ENCODE measurements at regions not wholly inside any gene's neighbourhood (a gene's known extent, or its start where the extent isn't known, plus 50 kb on each side); places are given as distances from the start of the nearest gene placed in this dataset.

DNA sequence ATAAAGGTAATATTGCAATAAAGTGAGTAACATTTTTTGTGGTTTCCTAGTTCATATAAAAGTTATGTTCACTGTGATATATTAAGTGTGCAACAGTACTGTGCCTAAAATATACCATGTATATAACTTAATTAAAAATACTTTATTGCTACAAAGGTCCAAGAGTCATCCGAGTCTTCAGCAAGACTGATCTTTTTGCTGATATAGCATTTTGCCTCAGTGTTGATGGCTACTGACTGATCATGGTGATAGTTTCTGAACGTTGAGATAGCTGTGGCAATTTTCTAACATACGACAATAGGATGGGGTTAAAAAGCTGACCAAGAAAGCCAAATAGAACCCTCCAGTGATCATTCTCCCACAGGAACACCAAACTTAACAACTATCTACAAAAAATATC, 1302.7 kb downstream of the TECRL start:
- ChIA-PET POLR2A (no interaction called here), CTCF (no interaction called here)
- in situ Hi-C loops (cut with HindIII; ENCODE audit: low pct_unique_long_range_greater_than_20kb, low sequenced_read_pairs) (no loop called here), intact Hi-C loops (cut with micrococcal nuclease; ENCODE audit: unreplicated experiment) (no loop called here)
- H3K4me3 ChIP-seq (ENCODE audit: low read depth in 2 of 2, low read length in 2 of 2), result no peak overlapping the region
- H3K4me1 ChIP-seq (ENCODE audit: control insufficient read depth, insufficient read depth, low read length), result no peaks in the 10 kb centered on the region
- ATAC-seq (no peak), DNase-seq (ENCODE audit: low read depth, low spot score) (no peak)
- BruUV-seq (replicated peaks), result no TSS peak
- no peak for TF ChIP-seq CTCF (IDR thresholded peaks at IDR 0.05)
- TF ChIP-seq TCF7L2 (IDR thresholded peaks at IDR 0.05; ENCODE audit: low read depth, low read length), result no peak
- TF ChIP-seq REST (IDR thresholded peaks at IDR 0.05; ENCODE audit: insufficient read depth in 1 of 2, low read depth in 2 of 2, low read length in 1 of 2), result no peak
- TF ChIP-seq POLR2AphosphoS5 (IDR thresholded peaks at IDR 0.05; ENCODE audit: low read depth, low read length), result no peak
- TF ChIP-seq SIN3A (IDR thresholded peaks at IDR 0.05; ENCODE audit: borderline replicate concordance, insufficient read depth, low read depth, low read length), result no peak
- no peaks in the 10 kb centered on the region for H3K27me3 ChIP-seq (ENCODE audit: control insufficient read depth, insufficient read depth, low read length)
- no peaks in the 10 kb centered on the region for H3K36me3 ChIP-seq (ENCODE audit: control insufficient read depth, insufficient read depth, low read length)
- no peak overlapping the region for H3K27ac ChIP-seq (ENCODE audit: low read length)
- no peaks in the 10 kb centered on the region for H3K9me3 ChIP-seq (ENCODE audit: control insufficient read depth, insufficient read depth, low read depth, low read length)

- CTCF ChIA-PET, result no interaction called here
- POLR2A ChIA-PET, result no interaction called here
- no peak for ATAC-seq
These were observed 1303.4 kb downstream of the TECRL start for GRCh38 chr4:63105839-63106238.

More at GRCh38 chr4:63105839-63106238, 1303.4 kb downstream of the TECRL start:
- no TSS peak for BruUV-seq (replicated peaks)
- Histone ChIP-seq H3K36me3 (ENCODE audit: control insufficient read depth, insufficient read depth, low read length) (no peaks in the 10 kb centered on the region), H3K27ac (ENCODE audit: low read length) (no peak overlapping the region), H3K9me3 (ENCODE audit: control insufficient read depth, insufficient read depth, low read depth, low read length) (no peaks in the 10 kb centered on the region), H3K4me3 (ENCODE audit: low read depth in 2 of 2, low read length in 2 of 2) (no peak overlapping the region), H3K4me1 (ENCODE audit: control insufficient read depth, insufficient read depth, low read length) (no peaks in the 10 kb centered on the region), H3K27me3 (ENCODE audit: control insufficient read depth, insufficient read depth, low read length) (no peaks in the 10 kb centered on the region)
- in situ Hi-C loops (cut with HindIII; ENCODE audit: low pct_unique_long_range_greater_than_20kb, low sequenced_read_pairs), result no loop called here
- no peak for DNase-seq (ENCODE audit: low read depth, low spot score)
- intact Hi-C loops (cut with micrococcal nuclease; ENCODE audit: unreplicated experiment), result no loop called here
- TF ChIP-seq REST (IDR thresholded peaks at IDR 0.05; ENCODE audit: insufficient read depth in 1 of 2, low read depth in 2 of 2, low read length in 1 of 2), result no peak
- no peak for TF ChIP-seq CTCF (IDR thresholded peaks at IDR 0.05)
- no peak for TF ChIP-seq TCF7L2 (IDR thresholded peaks at IDR 0.05; ENCODE audit: low read depth, low read length)
- no peak for TF ChIP-seq POLR2AphosphoS5 (IDR thresholded peaks at IDR 0.05; ENCODE audit: low read depth, low read length)
- no peak for TF ChIP-seq SIN3A (IDR thresholded peaks at IDR 0.05; ENCODE audit: borderline replicate concordance, insufficient read depth, low read depth, low read length)

Measured in Panc1 (cell line).